ENCODE measurements at regions not wholly inside any gene's neighbourhood (a gene's known extent, or its start where the extent isn't known, plus 50 kb on each side); places are given as distances from the start of the nearest gene placed in this dataset.

- no peak for DNase-seq (ENCODE audit: low spot score)
- TF ChIP-seq CTCF (conservative IDR thresholded peaks at IDR 0.05; ENCODE audit: low read depth) = no peak
- POLR2A ChIA-PET (ENCODE audit: low non-redundant PET) = no interaction called here
- H3K27ac ChIP-seq = no peak overlapping the region
- CTCF ChIA-PET = no interaction called here
Measured at GRCh38 chr18:39406941-39407340, 1841.3 kb upstream of the CELF4 start.

- TF ChIP-seq CTCF (conservative IDR thresholded peaks at IDR 0.05; ENCODE audit: low read depth) = no peak
- DNase-seq (ENCODE audit: low spot score) = no peak
- no peak overlapping the region for H3K27ac ChIP-seq
- ChIA-PET CTCF (interaction anchor here (0.6 kb wide), 1 partner anchor 563 kb away, joined by 4 read pairs; no protein-coding TSS in a partner anchor), POLR2A (ENCODE audit: low non-redundant PET) (no interaction called here)
Measured at GRCh38 chr18:39403121-39403520, 1837.5 kb upstream of the CELF4 start.

GRCh38 chr18:39399662-39400061, 1834.1 kb upstream of the CELF4 start:
- no peak for DNase-seq (ENCODE audit: low spot score)
- POLR2A ChIA-PET (ENCODE audit: low non-redundant PET) = no interaction called here
- no peak for TF ChIP-seq CTCF (conservative IDR thresholded peaks at IDR 0.05; ENCODE audit: low read depth)
- H3K27ac ChIP-seq = no peak overlapping the region
- CTCF ChIA-PET = no interaction called here

- ChIA-PET POLR2A (ENCODE audit: low non-redundant PET) (no interaction called here), CTCF (interaction anchor here (0.7 kb wide), 1 partner anchor 596 kb away, joined by 3 read pairs; no protein-coding TSS in a partner anchor)
- TF ChIP-seq CTCF (conservative IDR thresholded peaks at IDR 0.05; ENCODE audit: low read depth) = no peak
- H3K27ac ChIP-seq = no peak overlapping the region
- no peak for DNase-seq (ENCODE audit: low spot score)
Measured at GRCh38 chr18:39396168-39396567, 1830.6 kb upstream of the CELF4 start.

DNA sequence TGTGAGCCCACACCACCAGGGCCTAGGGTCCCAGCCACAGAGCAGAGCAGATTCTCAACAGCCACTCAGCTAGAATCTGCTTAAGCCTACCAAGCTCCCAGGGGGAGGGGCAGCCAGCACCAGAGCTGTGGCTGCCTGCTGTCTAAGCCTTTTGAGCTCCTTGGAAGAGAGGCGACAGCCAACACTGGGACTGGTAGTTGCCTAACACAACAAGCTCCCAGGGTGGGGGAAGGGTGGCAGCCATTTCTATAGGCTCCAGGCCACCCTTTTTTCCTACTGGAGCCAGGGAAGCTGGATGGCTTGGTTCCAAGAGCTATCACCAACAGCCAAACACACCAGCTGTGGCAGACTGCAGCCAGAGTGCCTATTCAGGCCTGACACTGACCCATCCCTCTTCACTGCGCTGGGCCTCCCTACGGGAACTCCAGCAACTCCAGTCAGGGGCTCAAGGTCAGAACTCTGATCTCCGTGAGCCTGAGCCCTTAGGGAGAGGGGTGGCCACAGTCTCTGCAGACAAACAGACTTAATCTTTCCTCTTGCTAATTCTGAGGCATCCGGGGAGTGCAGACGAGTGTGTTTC, 1824.3 kb upstream of the CELF4 start:
- no peak for TF ChIP-seq CTCF (conservative IDR thresholded peaks at IDR 0.05; ENCODE audit: low read depth)
- DNase-seq (ENCODE audit: low spot score) = no peak

DNA sequence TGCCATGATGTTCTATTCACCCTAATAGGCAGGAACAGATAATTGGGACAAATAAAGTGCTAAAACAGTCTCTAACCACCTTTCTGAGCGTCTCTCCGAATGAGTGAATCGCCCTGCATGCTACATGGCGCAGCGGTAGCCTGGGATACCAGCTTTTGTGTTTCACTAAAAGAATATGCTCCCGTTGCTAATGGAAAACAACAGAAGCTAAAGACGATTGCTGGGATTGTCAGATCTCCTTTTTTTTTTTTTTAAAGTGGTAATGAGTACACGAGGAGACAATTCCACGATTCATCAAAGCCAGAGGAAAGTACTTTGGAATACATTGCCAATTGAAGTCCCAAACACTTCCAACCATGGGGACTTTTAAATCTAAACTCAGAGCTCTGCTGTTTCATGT, 1815.3 kb upstream of the CELF4 start:
- CTCF ChIA-PET = interaction anchor here (0.7 kb wide), 1 partner anchor 193 kb away, joined by 3 read pairs; no protein-coding TSS in a partner anchor
- TF ChIP-seq CTCF (conservative IDR thresholded peaks at IDR 0.05; ENCODE audit: low read depth) = no peak
- POLR2A ChIA-PET (ENCODE audit: low non-redundant PET) = no interaction called here
- DNase-seq (ENCODE audit: low spot score) = no peak
- H3K27ac ChIP-seq = no peak overlapping the region

More for the DNA sequence above, 1824.3 kb upstream of the CELF4 start:
- ChIA-PET POLR2A (ENCODE audit: low non-redundant PET) (no interaction called here), CTCF (no interaction called here)
- H3K27ac ChIP-seq = peak overlapping the region; percentile 19; the same call in 1 of the 2 replicates

All from RWPE1 (cell line).